UCSD-AML1 (cell line): ENCODE measurements at regions not wholly inside any gene's neighbourhood (a gene's known extent, or its start where the extent isn't known, plus 50 kb on each side); places are given as distances from the start of the nearest gene placed in this dataset.
"Not testable (repeated sequence)": the region's sequence is repeated elsewhere in the genome, so short reads cannot be mapped to it uniquely, and the experiment has no call there.

Source experiments
- DNase-seq: peaks from one replicate; lab custom pipeline; 2025; ENCODE audit not compliant: unreplicated experiment; lab: John Stamatoyannopoulos, UW

DNA sequence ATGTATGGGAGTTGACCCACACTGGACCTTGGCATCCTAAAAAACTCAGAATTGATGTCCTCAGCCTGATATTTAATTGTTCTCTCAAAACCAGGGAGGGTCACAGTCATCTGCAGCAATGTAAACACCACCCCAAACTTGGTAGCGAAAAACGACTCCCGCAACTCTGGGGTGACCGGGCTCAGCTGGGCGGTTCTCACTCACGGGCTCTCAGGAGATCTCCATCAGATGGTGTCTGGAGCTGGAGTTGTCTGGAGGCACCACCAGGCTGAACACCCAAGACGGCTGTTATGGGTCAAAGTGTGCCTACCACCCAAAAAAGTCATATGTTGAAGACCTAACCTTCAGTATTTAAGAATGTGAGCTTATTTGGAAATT is 50.9 kb upstream of the NXT1 start:
- no peak for DNase-seq

DNA sequence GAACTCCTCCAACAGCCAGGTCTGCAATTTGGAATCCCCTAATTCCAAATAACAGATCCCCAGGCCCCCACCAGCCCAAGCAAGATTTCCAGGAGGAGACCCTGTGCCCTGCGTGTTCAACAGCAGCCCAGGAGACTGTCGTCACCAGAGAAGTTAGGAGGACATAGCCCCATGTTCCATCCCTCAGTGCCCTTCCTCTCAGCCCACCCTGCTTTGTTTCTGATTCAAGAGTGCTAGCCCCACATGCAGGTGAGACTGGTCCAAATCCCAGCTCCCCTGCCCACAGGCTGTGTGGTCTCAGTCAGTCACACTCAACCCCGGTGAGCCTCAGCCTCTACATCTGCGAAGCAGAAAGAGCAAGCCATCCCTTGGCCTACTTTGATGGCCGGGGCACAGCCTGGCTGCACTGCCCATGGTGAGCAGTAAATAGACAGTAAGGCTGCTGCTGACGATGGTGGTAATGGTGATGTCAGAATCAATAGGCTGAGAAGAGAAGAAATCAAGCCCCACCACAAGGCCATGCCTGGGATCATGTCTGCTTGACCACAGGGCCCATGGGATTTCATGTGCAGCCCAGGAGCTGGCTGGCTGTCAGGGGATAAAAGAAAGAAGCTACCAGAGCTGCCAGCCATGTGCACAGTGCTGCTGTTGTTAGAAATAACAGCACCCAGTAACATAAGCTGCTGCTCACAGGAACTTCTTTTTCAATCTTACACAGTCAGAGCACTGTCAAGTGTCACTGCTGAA is 51.5 kb upstream of the NXT1 start:
- no peak for DNase-seq

DNA sequence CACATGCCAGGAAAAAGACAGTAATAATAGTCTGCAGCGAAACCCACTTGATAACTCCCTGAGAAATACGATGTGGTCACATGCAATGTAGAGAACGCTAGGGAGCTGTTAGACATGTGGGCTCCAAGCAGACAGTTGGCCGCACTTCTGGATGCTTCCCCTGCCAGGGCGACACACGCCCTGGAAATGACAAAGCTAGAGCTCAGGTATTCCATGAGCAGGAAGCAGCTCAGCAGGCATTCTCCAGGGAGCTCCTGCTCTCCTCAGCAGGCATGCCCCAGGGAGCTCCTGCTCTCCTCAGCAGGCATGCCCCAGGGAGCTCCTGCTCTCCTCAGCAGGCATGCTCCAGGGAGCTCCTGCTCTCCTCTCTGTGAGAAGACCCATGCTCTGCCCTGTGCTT is 52.4 kb upstream of the NXT1 start:
- no peak for DNase-seq

DNA sequence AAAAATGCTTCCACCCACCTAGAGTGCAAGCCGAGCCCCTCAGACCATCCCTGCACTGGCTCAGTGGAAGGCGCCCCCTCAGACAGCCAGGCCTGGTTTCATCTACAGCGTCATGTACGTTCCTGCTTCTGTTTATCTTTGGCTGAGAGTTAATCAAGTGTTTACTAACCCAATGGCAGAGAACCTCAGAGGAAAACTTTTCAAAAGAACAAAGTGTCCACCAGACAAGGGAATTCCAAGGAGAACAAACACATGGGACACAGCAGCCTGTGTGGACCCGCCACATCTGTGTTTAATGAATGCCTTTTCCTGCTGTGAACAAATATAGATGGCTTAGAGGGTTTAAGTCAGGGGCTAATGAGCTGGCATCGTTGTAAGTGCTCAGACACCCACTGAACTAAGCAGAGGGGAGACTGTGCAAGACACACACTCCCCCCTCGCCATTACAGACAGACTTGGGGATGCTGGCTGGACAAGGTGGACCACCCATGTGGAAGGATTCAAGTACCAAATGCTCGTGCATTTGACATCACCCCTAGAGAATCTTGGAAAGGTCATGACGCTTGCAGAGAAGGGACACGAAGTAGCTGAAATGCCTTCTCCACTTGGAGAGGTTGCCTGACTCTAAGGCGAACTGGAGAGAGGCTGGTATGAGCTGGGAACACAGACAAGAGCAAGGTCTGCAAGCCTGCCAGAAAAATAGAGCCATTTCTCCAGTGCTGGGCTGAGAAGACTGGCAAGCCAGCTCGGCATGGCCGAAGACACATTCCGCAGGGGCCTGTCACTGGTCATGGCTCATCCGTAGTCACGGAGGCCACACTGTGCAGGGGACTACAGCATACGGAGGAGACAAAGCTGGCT is 53.5 kb upstream of the NXT1 start:
- no peak for DNase-seq

DNA sequence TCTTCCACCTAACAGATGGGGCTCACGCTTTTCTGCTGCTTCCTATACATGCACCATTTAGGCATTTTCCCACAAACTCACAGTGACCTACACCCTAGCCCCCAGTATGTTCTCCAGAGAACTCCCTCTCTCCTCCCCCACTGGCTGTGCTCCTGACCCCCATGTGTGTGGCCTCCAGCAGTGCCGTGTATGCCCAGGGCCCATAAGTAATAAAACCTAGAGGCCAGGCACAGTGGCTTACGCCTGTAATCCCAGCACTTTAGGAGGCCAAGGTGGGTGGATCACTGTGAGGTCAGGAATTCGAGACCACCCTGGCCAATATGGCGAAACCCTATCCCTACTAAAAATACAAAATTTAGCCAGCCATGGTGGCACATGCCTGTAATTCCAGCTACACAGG is 54.7 kb upstream of the NXT1 start:
- DNase-seq, result no peak

DNA sequence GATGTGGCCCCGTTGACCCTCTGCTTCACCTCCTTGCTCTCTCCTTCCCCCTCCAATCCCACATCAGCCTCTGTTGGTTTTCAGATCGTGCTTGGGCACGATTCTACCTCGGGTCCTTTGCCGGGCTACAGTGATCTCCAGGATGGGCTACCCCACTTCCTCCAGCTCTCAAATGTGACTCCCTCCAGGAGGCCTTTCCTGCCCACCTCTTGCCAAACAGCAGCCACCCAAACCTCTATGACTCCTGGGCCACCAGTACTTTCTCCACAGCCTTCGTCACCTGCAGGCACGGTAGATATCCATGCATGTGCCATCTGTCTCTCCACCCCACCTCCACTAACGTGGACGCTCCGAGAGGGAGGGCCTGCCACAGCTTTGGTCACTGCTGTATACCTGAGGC is 55.9 kb upstream of the NXT1 start:
- DNase-seq, result no peak

DNA sequence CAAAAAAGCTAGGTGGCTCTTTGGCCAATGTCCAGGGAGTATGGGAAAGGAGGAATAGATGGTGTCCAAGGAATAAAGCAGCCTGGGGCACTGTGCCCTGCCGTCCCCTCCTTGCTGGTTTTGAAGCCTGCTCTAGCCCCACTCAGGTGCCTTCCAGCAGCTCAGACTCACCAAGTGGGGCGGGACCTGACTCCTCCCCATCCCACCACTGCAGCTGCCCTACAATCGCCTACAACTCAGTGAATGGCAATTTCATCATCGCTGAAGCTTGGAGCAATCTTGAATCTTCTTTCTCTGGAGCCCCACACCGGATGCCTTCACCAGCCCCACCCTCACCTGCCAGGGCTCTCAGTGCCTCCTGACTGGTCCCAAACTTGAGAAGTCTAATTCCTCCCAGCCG is 56.4 kb upstream of the NXT1 start:
- DNase-seq, result no peak

DNA sequence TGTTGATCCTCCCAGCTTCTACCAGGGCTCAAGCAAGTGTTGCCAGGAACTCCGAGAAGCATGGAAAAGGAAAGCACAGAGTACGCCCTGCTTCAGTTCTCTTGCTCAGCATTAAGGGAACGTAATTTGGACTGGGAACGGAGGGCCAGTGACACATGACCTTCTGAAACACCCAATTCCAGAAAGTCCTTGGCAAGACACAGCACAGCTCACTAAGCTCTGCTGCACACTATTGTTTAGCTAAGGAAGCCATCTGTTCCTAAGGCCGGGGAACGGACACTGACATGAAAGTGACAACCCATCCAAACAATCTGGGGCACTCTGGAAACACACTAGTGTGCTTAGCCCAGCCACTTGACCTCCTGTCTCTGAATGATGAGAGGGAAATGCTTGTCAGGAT is 56.9 kb upstream of the NXT1 start:
- DNase-seq, result no peak

DNA sequence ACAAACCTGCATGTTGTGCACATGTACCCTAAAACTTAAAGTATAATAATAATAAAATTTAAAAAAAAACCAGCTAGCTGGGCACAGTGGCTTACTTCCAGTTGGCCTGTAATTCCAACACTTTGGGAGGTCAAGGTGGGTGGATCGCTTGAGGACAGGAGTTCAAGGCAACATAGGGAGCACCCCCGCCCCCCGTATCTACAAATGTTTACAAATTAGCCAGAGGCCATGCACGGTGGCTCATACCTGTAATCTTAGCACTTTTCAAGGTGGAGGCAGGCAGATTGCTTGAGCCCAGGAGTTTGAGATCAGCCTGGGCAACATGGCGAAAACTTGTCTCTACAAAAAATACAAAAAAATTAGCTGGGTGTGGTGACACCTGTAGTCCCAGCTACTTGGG is 58.3 kb upstream of the NXT1 start:
- not testable (repeated sequence) for DNase-seq

DNA sequence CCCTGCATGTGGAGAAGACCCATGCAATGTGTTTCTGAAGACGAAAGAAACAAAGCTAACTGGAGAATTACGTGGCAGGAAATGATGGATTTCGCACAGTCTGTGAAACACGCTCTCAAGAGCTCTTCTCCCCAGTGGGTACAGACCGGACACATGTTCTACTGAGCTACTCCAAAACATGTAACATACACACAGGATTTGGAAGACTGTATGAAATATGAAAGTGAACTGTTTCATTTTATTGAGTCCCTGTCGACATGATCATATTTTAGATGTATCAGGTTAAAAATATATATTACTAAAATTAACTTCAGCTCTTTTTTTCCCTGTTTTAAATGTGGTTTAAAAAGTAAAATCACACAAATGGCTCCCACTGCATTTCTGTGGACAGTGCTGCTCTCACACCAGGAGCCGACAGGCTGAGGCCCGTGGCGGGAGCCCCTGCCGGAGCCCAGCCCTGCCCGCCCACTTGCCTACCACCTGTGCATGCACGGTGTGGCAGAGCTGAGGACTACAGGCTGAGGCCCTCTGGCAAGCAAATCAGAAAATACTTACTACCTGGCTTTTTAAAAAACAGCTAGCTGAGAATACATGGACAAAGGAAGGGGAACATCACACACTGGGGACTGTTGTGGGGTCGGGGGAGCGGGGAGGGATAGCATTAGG is 58.9 kb upstream of the NXT1 start:
- no peak for DNase-seq

DNA sequence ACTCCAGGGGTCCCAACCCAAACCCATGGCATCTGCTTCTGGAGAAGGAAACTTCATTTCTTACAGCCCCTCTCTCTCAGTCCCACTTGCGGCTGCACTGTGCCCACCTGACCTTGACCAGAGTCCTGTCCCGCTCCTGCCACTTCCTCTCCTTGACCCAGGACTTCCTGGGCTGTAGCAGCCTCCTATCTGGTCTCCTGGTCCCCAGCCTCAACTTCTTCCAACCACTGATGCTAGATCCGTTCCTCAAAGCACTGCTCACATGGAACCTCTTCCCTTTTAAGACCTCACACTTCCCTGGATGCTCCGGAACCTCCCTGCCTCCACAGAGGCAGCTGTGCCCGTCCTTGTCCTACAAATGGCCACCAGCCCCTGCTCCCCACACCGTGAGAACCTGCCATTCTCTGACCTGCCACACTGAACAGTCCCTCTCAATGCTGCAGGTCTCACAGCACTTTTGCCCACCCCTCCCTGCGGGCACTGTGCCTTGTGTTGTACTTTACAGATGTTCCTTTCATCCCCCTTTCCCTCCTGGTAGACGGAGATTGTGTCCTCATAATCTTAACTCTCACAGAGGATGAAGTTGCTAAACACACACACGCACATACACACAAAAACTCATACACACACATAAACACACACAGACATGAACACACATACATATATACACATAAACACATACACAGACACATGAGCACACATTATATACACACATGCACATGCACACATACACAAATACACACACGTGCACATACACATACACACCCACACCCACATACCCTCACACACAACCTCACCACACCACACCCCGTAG is 59.6 kb upstream of the NXT1 start:
- DNase-seq, result no peak

DNA sequence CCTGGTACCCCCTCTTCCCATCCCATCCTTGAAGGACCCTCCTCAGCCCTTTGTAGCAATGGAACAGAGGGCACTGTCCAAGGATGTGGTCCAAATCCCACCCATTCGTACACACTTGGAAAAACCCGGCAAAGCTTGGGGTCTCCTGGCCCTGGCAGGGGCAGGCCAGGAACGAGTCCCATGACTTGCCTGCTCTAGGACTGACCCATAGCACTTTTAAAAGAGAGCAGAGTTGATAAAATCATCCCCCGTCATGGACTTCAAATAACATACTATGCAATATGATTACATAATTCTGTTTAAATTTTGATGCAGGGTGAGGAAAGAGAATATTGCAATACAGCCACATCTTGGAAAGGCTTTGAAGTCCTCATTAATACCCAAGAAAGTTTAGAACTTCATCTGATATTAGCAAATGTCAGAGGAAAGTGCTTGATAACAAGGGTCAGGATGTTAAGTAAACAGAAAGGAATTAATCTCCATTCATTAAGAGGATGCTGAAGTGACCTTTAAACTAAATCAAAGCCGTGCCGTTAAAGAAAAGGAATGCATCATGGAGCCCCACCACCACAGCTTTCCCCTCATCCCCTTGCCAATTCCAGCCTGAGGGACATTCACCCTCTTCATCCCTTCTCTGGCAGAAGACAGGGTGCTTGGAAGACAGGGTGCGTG is 60.7 kb upstream of the NXT1 start:
- DNase-seq, result no peak

DNA sequence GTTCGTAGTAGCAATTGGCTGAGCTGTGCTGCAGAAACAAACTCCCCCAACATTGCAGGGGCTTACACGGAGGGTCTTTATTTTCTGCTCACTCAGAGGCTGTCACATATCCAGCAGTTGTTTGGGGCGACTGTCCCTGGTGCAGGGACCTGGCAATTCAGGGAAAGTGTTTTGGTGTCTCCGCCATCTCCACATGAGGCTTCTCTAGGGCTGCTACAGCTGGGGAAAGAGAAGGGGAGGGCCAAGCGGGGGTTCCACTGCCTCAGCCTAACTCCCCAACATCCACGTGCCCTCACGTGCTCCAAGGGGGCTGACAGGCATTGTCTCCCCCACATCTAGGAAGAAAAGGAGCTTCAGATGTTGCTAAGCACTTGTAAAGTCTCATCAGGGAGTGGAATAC is 61.3 kb upstream of the NXT1 start:
- DNase-seq, result no peak

DNA sequence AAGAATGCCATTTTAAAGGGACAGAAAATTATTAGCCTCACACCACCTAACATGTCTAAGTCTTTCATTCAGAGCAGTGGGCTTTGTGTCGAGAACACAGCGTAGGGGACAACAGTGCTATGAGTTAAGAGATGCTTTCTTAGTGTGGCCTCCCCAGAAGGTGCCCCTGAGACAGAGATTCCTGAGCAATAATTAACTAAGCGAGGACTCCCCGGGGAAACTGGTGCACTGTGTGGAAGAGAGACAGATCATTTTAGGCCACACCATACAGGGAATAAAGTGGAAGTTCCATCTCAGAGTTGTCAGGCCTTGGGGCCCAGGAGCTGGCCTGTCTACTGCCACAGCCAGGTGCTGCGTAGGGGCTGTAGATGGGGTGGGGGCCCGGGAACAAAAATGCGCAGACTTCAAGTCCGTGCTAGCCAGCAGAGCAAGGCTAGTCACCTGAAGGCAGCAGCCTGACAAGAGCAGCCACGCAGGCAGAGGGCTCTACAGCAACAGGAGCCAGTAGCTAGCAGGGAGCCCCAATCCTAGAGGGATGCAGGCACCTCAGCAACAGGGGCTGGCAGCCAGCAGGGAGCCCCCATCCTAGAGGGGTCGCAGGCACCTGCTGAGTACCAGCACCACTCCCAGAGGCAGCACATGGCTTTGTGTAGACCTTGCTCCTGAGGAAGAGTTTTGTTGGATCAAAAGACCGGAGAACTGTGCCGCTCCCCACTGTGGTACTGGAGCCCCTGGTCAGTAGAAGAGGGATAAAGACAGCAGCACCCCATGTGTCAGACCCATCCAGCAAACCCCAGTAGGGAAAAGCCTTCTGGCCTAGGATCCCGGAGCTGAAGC is 63.0 kb upstream of the NXT1 start:
- DNase-seq, result no peak

DNA sequence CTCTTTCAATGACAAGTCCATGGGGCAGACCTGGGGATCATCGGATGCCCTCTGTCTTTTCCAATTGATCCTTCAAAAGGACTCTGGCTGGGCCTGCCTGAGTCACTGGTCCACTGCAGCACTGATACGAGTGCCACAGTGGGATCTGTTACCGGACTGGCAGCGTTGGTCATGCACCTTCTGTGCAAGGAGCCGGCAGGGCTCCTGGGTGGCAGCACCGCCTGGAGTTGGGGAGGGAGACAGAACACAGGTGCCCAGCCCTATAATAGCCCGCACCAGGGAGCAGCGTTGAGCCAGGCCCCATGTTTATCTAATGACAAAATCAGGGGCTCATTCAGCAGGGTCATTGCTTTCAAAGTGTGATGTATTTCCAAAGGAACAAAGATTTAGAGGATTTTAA is 64.2 kb upstream of the NXT1 start:
- DNase-seq, result no peak

DNA sequence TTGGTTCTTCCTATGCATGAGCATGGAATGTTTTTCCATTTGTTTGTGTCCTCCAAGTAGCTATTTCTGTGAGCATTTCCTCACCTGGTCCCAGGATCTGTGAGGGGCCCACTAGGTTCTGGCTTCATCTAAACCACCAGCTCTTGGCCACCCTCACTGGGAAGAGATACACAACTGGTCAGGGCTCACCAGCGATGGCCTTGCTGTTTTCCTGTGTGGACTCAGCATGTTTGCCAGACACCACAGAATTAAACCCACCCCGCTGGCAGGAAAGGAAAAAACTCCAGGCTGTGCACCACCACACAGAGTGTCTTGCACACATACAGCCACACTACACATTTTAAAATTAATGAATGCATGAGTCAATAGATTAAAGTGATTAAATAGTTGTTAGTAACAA is 65.1 kb upstream of the NXT1 start:
- no peak for DNase-seq

DNA sequence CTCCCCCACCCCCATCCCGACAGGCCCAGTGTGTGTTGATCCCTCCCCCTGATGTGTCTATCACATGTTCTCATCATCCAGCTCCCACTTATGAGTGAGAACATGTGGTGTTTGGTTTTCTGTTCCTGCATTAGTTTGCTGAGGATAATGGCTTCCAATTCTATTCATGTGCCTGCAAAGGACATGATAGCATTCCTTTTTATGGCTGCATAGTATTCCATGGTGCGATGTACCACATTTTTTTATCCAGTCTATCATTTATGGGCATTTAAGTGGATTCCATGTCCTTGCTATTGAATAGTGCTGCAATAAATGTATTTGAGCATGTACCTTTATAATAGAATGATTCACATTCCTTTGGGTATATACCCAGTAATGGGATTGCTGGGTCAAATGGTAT is 66.6 kb upstream of the NXT1 start:
- no peak for DNase-seq

DNA sequence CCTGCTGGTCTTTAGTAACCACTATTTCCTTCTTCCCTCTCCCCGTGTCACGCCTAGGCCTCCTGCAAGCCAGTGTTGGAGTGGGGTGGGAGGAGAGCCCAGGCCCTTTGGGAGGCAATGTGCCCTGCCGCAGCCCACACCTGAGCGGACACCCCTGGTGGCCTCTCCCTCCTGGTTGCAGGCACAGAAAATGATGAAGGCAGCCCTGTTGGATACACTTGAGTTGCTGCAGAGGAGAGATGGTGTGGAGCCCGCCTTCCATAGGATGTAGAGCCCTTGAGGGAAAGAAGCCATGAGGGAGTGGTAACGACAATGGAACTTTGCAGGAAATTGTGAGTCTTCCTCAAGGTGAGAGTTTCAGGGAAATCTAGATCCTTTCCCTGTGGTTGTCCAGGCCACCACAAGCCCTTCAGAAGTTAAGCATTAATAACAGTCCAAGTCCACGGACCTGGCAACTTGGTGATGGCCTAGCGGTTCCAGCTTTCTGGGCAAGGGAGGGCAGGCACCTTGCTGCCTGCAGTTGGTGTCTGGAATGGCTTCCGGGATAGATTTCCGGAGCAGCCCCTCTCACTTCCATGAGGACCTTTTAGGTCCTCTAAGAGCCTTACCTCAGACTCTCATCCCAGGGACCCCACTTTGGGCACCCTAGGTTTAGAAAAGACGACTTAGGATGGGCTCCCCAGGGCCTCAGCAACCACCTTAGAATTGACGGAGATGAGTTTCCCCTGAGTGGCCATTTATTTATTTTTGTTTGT is 67.3 kb upstream of the NXT1 start:
- no peak for DNase-seq

DNA sequence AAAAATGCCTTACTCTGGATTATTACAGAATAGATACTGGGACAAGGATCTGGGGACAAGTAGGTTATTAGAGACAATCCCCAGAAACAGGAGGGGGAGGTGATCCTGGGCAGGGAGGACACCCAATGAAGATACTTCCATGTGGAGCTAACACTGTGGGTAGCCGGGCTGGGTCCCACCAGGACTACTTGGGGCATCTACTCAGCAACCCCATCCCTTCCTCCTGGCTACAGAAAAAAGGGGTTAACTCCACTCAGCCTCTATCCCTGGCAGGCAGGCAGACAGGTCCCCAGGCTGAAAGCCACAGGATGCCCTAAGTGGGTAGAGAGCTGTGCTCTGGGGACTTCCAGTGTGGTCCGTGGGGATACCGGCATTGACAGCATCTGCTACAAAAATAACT is 68.0 kb upstream of the NXT1 start:
- DNase-seq, result no peak
